WERI-Rb-1 (cell line): ENCODE measurements at regions not wholly inside any gene's neighbourhood (a gene's known extent, or its start where the extent isn't known, plus 50 kb on each side); places are given as distances from the start of the nearest gene placed in this dataset.
"Not testable (repeated sequence)": the region's sequence is repeated elsewhere in the genome, so short reads cannot be mapped to it uniquely, and the experiment has no call there.

ENCODE experiments used
- DNase-seq: peaks from one replicate; pipeline ENCODE4 v3.0.0-alpha.2; 2020
- H3K27ac ChIP-seq: fragments of 250-450 bp; sonication (Bioruptor Pico); 2 replicates; pipeline ENCODE4 v1.5.1; 2020; ENCODE audit warnings: mild to moderate bottlenecking, moderate library complexity
- H3K27me3 ChIP-seq: fragments of 250-450 bp; sonication (Bioruptor Pico); 2 replicates; pipeline ENCODE4 v1.5.1; 2021; ENCODE audit warnings: mild to moderate bottlenecking, low read depth, moderate library complexity; ENCODE audit not compliant: insufficient read depth, severe bottlenecking
- H3K36me3 ChIP-seq: fragments of 250-450 bp; sonication (Bioruptor Pico); 2 replicates; pipeline ENCODE4 v1.5.1; 2020; ENCODE audit warnings: mild to moderate bottlenecking, moderate library complexity
- H3K4me3 ChIP-seq: 2 replicates; pipeline ENCODE4 v1.5.1; 2011; ENCODE audit warnings: low read depth, mild to moderate bottlenecking, control low read depth, low read length
- H3K9me3 ChIP-seq: fragments of 250-450 bp; sonication (Bioruptor Pico); 2 replicates; pipeline ENCODE4 v1.5.1; 2021; ENCODE audit warnings: mild to moderate bottlenecking, moderate library complexity; ENCODE audit not compliant: severe bottlenecking

DNA sequence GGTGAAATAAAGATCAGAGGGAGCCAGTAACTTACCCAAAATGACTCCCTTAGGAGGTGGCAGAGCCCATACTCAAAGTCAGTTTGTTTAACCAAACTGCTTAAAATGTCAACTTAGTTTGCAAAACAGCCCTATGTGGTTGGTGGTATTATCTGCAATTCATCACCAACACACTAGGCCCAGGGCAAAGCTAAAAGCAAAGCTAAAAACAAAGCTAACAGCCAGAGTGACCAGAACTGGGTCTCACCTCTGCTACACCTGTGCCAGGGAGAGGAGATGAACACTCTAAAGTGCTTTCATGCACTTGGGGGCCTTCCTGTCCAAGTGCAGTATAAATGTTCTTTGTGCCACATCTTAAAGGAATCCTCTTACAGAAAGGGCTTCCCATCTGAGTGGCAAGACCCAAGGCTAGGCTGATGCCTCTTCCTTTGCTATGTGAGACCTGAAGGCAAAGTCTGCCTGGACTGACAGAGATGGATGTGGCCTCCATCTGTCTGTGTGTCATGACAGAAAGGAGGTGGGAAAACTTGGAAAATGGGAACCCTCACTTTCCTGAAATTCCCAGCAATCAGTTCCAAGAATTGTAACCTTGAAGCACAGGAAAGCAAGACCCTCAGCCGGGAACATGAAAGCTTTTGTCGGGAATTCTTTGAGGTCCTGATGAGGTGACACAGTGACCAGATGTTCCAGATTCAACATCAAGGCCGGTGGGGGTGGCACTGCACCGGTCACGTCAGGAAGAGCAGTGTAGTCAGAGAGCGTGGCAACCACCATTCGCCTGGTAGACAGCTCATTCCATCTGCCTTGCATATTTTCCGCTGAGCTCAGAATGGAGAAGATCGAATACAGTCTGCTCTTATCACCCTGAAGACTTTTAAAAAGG is 214.3 kb upstream of the PLGLB2 start:
- not testable (repeated sequence) for H3K9me3 ChIP-seq, DNase-seq, H3K36me3 ChIP-seq, H3K4me3 ChIP-seq, H3K27me3 ChIP-seq, H3K27ac ChIP-seq

DNA sequence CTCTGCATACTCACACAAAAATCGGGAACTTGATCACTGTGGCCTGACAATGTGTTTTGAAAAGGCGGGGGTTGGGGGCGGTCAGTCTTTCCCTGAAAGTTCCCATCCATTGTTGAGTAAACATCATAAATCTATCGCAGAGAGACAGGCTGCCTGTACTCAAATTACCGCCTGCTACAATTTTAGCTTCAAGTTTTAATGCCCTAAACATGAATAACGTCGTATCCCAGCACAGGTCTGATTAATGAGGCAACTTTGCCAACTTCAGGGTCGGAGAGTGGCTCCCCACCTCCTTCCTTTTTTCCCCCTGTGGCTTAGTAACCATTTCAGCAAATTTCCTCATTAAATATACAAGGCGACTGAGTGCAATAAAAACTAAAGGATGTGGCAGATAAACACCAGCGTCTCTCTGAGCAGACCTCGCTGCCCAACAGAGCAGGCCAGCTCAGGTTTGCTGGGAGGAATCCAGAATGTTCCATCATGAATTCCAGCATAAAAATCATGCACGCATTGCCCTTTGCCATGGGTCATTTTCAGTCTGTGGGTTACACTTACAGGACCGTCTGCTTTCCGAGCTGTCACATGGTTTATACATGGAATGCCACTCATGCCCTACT is 213.5 kb upstream of the PLGLB2 start:
- not testable (repeated sequence) for H3K36me3 ChIP-seq, DNase-seq, H3K27ac ChIP-seq, H3K4me3 ChIP-seq, H3K9me3 ChIP-seq, H3K27me3 ChIP-seq

- H3K9me3 ChIP-seq, H3K27ac ChIP-seq, H3K27me3 ChIP-seq, H3K36me3 ChIP-seq, H3K4me3 ChIP-seq, DNase-seq: not testable (repeated sequence)
Observed at GRCh38 chr2:87536427-87536826, 211.5 kb upstream of the PLGLB2 start.

DNA sequence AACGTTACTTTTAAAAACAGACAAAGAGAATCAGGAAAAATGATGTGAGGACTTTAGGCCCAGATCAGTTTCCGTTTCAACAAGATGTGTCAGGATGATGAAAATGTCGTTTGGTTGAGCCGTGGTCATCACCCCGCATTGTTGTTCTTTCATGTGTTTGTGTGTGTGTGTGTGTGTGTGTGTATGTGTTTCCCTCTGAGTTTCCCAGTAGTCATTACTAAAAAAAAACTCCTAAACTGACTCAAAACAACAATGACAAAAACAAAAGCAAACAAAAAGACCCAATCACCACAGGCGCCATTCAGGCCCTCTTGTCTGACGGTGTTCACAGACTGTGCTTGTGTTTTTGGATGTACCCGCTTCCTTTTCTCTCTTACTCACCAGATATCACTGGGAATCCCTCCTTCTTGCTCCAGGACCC is 210.6 kb upstream of the PLGLB2 start:
- DNase-seq, H3K36me3 ChIP-seq, H3K4me3 ChIP-seq, H3K9me3 ChIP-seq, H3K27ac ChIP-seq, H3K27me3 ChIP-seq: not testable (repeated sequence)

GRCh38 chr2:87538268-87538667 is 209.6 kb upstream of the PLGLB2 start:
- H3K4me3 ChIP-seq, H3K9me3 ChIP-seq, DNase-seq, H3K27me3 ChIP-seq, H3K27ac ChIP-seq, H3K36me3 ChIP-seq: not testable (repeated sequence)

DNA sequence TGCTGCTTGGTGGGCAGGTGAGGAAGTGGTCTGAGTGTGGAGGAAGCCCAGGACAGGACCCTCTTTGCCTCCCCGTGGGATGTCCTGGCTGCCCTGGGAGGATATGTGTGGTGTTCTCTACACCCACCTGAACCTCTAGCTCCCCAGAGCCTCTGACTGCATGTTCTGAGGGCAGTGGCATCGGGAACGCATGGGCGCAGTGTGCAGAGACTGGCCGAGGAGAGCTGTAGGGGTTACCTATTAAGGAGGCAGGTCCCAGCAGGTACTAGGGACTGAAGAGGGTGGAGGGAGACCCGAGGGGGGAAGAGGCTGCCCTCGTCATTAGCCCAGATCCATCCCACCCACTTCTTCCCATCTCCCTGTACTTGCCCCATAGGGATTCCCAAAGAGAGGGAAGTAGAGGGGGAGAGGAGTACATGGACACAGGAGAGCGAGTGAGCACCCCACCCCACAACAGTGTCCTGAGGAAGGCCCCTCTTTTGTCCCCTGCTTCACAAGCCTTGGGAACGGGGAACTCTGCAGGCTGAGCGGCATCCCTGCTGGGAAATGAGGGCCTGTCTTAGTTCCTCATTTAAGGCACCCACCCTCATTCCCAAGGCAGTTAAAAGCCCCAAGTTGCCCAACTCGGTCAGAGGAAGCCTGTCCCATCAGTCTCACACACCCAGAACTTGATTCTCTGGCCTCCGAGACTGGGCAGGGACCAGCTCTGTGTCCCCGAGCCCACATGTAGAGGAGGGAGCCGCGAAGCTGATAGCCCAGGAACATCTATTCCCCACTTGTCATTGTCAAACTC is 208.5 kb upstream of the PLGLB2 start:
- H3K4me3 ChIP-seq, DNase-seq, H3K27me3 ChIP-seq, H3K9me3 ChIP-seq, H3K27ac ChIP-seq, H3K36me3 ChIP-seq: not testable (repeated sequence)

- not testable (repeated sequence) for H3K27me3 ChIP-seq, H3K27ac ChIP-seq, DNase-seq, H3K9me3 ChIP-seq, H3K36me3 ChIP-seq, H3K4me3 ChIP-seq
Observed at GRCh38 chr2:87540242-87540641, 207.6 kb upstream of the PLGLB2 start.

GRCh38 chr2:87542599-87543174 is 205.2 kb upstream of the PLGLB2 start:
- not testable (repeated sequence) for H3K4me3 ChIP-seq, H3K36me3 ChIP-seq, H3K27ac ChIP-seq, DNase-seq, H3K27me3 ChIP-seq, H3K9me3 ChIP-seq

DNA sequence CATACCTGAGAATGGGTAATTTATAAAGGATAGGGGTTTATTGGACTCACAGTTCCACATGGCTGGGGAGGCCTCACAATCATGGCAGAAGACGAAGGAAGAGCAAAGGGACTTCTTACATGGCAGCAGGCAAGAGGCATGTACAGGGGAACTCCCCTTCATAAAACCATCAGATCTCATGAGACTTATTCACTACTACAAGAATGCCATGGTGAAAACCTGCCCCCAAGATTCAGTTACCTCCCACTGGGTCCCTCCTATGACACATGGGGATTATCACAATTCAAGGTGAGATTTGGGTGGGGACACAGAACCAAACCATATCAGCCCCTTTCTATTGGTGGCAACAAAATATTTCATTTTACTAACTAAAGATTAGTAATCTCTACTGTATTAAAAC is 204.1 kb upstream of the PLGLB2 start:
- not testable (repeated sequence) for DNase-seq, H3K27ac ChIP-seq, H3K27me3 ChIP-seq, H3K4me3 ChIP-seq, H3K36me3 ChIP-seq, H3K9me3 ChIP-seq

- not testable (repeated sequence) for H3K36me3 ChIP-seq
Observed at GRCh38 chr2:87547106-87547505, 200.8 kb upstream of the PLGLB2 start.

GRCh38 chr2:87547966-87548365 is 199.9 kb upstream of the PLGLB2 start:
- not testable (repeated sequence) for H3K9me3 ChIP-seq, DNase-seq, H3K36me3 ChIP-seq, H3K27ac ChIP-seq, H3K4me3 ChIP-seq, H3K27me3 ChIP-seq

More at GRCh38 chr2:87547106-87547505, 200.8 kb upstream of the PLGLB2 start:
- not testable (repeated sequence) for H3K27ac ChIP-seq, DNase-seq, H3K9me3 ChIP-seq, H3K27me3 ChIP-seq, H3K4me3 ChIP-seq

- H3K9me3 ChIP-seq = not testable (repeated sequence)
Observed at GRCh38 chr2:87548681-87549536, 199.0 kb upstream of the PLGLB2 start.

GRCh38 chr2:87549561-87550202 is 198.2 kb upstream of the PLGLB2 start:
- DNase-seq, H3K9me3 ChIP-seq, H3K27ac ChIP-seq, H3K4me3 ChIP-seq, H3K36me3 ChIP-seq, H3K27me3 ChIP-seq: not testable (repeated sequence)

More at GRCh38 chr2:87548681-87549536, 199.0 kb upstream of the PLGLB2 start:
- H3K36me3 ChIP-seq, DNase-seq, H3K27ac ChIP-seq, H3K27me3 ChIP-seq, H3K4me3 ChIP-seq: not testable (repeated sequence)
